Transverse colon (tissue), 3 donors: ENCODE measurements at regions not wholly inside any gene's neighbourhood (a gene's known extent, or its start where the extent isn't known, plus 50 kb on each side); places are given as distances from the start of the nearest gene placed in this dataset.

Experiments
- EP300 ChIP-seq: sonication (generic); formaldehyde crosslinking; IDR thresholded peaks from one replicate; pipeline ENCODE4 v1.6.1; 2017; ENCODE audit warnings: antibody characterized with exemption, low read depth
- TF ChIP-seq, protein P1 (sequence below), 5 experiments: fragments of 200-600 bp in 3 of 5; fragments of 450-650 bp in 2 of 5; sonication (generic) in 3 of 5; IDR thresholded peaks; 1 replicate in 2 of 5; 2 replicates in 3 of 5; pipeline ENCODE4 v1.5.1; 2016 to 2017; ENCODE audit warnings: antibody characterized with exemption in 5 of 5, inconsistent platforms in 3 of 5, mild to moderate bottlenecking in 2 of 5, moderate library complexity in 1 of 5

- TF ChIP-seq, protein P1, sequence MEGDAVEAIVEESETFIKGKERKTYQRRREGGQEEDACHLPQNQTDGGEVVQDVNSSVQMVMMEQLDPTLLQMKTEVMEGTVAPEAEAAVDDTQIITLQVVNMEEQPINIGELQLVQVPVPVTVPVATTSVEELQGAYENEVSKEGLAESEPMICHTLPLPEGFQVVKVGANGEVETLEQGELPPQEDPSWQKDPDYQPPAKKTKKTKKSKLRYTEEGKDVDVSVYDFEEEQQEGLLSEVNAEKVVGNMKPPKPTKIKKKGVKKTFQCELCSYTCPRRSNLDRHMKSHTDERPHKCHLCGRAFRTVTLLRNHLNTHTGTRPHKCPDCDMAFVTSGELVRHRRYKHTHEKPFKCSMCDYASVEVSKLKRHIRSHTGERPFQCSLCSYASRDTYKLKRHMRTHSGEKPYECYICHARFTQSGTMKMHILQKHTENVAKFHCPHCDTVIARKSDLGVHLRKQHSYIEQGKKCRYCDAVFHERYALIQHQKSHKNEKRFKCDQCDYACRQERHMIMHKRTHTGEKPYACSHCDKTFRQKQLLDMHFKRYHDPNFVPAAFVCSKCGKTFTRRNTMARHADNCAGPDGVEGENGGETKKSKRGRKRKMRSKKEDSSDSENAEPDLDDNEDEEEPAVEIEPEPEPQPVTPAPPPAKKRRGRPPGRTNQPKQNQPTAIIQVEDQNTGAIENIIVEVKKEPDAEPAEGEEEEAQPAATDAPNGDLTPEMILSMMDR (IDR thresholded peaks at IDR 0.05), result no peak
- no peak for TF ChIP-seq EP300
Observed at GRCh38 chr19:28981994-28982393, 231.0 kb downstream of the UQCRFS1 start.
